Suprapubic skin (tissue), 3 donors: ENCODE measurements at regions not wholly inside any gene's neighbourhood (a gene's known extent, or its start where the extent isn't known, plus 50 kb on each side); places are given as distances from the start of the nearest gene placed in this dataset.

ENCODE experiments used
- POLR2AphosphoS5 ChIP-seq, 3 donors: sonication (generic); formaldehyde crosslinking; IDR thresholded peaks; one replicate each; pipeline ENCODE4 v1.6.1; 2017; ENCODE audit warnings: antibody characterized with exemption in 3 of 3
- TF ChIP-seq, protein P1 (sequence below), 2 donors: fragments of 200-600 bp in 1 of 2; fragments of 450-650 bp in 1 of 2; sonication (generic) in 1 of 2; IDR thresholded peaks; one replicate each; pipeline ENCODE4 v1.5.1; 2016 to 2019; ENCODE audit warnings: antibody characterized with exemption in 2 of 2, mild to moderate bottlenecking in 1 of 2, moderate library complexity in 1 of 2

- TF ChIP-seq, protein P1, sequence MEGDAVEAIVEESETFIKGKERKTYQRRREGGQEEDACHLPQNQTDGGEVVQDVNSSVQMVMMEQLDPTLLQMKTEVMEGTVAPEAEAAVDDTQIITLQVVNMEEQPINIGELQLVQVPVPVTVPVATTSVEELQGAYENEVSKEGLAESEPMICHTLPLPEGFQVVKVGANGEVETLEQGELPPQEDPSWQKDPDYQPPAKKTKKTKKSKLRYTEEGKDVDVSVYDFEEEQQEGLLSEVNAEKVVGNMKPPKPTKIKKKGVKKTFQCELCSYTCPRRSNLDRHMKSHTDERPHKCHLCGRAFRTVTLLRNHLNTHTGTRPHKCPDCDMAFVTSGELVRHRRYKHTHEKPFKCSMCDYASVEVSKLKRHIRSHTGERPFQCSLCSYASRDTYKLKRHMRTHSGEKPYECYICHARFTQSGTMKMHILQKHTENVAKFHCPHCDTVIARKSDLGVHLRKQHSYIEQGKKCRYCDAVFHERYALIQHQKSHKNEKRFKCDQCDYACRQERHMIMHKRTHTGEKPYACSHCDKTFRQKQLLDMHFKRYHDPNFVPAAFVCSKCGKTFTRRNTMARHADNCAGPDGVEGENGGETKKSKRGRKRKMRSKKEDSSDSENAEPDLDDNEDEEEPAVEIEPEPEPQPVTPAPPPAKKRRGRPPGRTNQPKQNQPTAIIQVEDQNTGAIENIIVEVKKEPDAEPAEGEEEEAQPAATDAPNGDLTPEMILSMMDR (IDR thresholded peaks at IDR 0.05), result no peak
- TF ChIP-seq POLR2AphosphoS5 (IDR thresholded peaks at IDR 0.05), result no peak
Measured at GRCh38 chr15:39333896-39334295, 247.0 kb upstream of the THBS1 start.
